Endodermal cell (in vitro differentiated cells): ENCODE measurements at regions not wholly inside any gene's neighbourhood (a gene's known extent, or its start where the extent isn't known, plus 50 kb on each side); places are given as distances from the start of the nearest gene placed in this dataset.

Experiments used
- DNase-seq: peaks from one replicate; pipeline ENCODE4 v3.0.0-alpha.2; 2017
- H3K27ac ChIP-seq: 2 replicates; pipeline ENCODE4 v1.5.1; 2013; ENCODE audit warnings: mild to moderate bottlenecking, low read depth, low read length, moderate library complexity
- H3K27me3 ChIP-seq: 2 replicates; pipeline ENCODE4 v1.6.1; 2013; ENCODE audit warnings: mild to moderate bottlenecking, low read length, moderate library complexity; ENCODE audit not compliant: insufficient read depth, control insufficient read depth, poor library complexity, severe bottlenecking
- H3K36me3 ChIP-seq: 2 replicates; pipeline ENCODE4 v1.7.0; 2013; ENCODE audit warnings: mild to moderate bottlenecking, low read length, moderate library complexity; ENCODE audit not compliant: control insufficient read depth, insufficient read depth
- H3K4me1 ChIP-seq: one replicate; pipeline ENCODE4 v1.7.0; 2013; ENCODE audit warnings: low read length; ENCODE audit not compliant: control insufficient read depth, insufficient read depth
- H3K4me3 ChIP-seq: 2 replicates; pipeline ENCODE4 v1.5.1; 2013; ENCODE audit warnings: mild to moderate bottlenecking, low read length, moderate library complexity
- H3K9ac ChIP-seq: 2 replicates; pipeline ENCODE4 v1.6.1; 2013; ENCODE audit warnings: mild to moderate bottlenecking, low read length, moderate library complexity; ENCODE audit not compliant: poor library complexity, severe bottlenecking; ENCODE audit errors: extremely low read depth
- H3K9me3 ChIP-seq: 2 replicates; pipeline ENCODE4 v1.6.1; 2013; ENCODE audit warnings: mild to moderate bottlenecking, low read length, moderate library complexity; ENCODE audit not compliant: control insufficient read depth
- H3K27ac Mint-ChIP-seq: 2 replicates; pipeline ENCODE4 v1.8.0; 2020; ENCODE audit warnings: mixed read lengths
- H3K27me3 Mint-ChIP-seq: 2 replicates; pipeline ENCODE4 v1.8.0; 2021; ENCODE audit warnings: mild to moderate bottlenecking, mixed read lengths; ENCODE audit not compliant: insufficient read depth
- H3K36me3 Mint-ChIP-seq: 2 replicates; pipeline ENCODE4 v1.8.0; 2020; ENCODE audit warnings: low read depth, mixed read lengths
- H3K4me1 Mint-ChIP-seq: 2 replicates; pipeline ENCODE4 v1.8.0; 2020; ENCODE audit warnings: mixed read lengths
- H3K4me3 Mint-ChIP-seq: 2 replicates; pipeline ENCODE4 v1.8.0; 2020; ENCODE audit warnings: mild to moderate bottlenecking, moderate library complexity, mixed read lengths
- H3K9me3 Mint-ChIP-seq: 2 replicates; pipeline ENCODE4 v1.8.0; 2020; ENCODE audit warnings: mild to moderate bottlenecking, mixed read lengths
- WGBS, 2 experiments: methylation state at CpG; one replicate each; pipeline versions ENCODE4 v1.1.5 to v1.1.7; 2013; ENCODE audit warnings: missing lambda C conversion rate in 2 of 2, mixed read lengths in 1 of 2; ENCODE audit not compliant: insufficient coverage in 1 of 2, insufficient read length in 1 of 2; 5-methylcytosine and 5-hydroxymethylcytosine counted together
- TF ChIP-seq, protein P1 (sequence below): fragments of 200-600 bp; sonication (generic); conservative IDR thresholded peaks from 2 replicates; pipeline ENCODE4 v1.5.0; 2021; ENCODE audit warnings: antibody characterized with exemption, mild to moderate bottlenecking

DNA sequence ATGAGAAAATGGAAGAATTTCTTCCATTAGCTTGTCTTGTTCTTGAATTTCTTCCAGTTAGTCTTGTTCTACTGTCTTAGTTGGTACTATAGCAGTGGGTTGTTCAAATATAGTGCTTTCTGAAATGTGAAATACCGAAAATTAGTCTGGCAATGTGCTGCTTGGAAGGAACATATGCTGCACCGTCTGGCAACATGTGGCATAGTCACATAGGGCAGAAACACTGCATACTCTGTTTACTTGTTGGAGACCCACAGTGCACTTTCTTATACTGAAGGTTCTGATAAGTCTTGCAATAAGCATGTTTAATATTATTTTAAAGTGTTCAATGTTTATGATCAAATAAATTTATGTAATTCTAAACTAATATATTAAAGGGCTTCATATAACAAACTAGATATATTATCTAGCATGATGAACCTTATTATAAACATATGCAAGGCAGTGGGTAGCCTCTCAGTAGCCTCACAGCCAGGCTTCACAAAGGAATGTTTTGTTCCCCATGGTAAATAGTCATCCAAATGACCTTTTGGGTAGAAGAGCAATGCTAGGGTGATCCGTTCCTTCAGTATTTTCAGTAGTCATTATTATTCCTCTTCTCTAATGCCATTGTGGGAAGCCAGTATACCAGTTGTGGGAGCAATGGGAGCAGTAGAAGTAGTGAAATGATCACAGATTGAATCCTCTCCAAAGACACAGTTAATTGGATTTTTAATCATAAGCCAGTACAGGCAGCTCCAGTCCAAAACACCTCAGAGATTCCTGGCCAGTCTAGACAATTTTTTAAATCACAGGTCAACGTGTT lies 1106.7 kb downstream of the DTWD2 start:
- Mint-ChIP-seq H3K9me3 (no peaks in the 10 kb centered on the region), H3K27ac (no peak overlapping the region), H3K27me3 (no peaks in the 10 kb centered on the region), H3K4me1 (no peaks in the 10 kb centered on the region), H3K36me3 (no peaks in the 10 kb centered on the region), H3K4me3 (no peak overlapping the region)
- Histone ChIP-seq H3K27ac (no peak overlapping the region), H3K9me3 (no peaks in the 10 kb centered on the region), H3K4me3 (no peak overlapping the region), H3K36me3 (no peaks in the 10 kb centered on the region), H3K9ac (no peak overlapping the region), H3K4me1 (no peaks in the 10 kb centered on the region), H3K27me3 (no peaks in the 10 kb centered on the region)
- TF ChIP-seq, protein P1, sequence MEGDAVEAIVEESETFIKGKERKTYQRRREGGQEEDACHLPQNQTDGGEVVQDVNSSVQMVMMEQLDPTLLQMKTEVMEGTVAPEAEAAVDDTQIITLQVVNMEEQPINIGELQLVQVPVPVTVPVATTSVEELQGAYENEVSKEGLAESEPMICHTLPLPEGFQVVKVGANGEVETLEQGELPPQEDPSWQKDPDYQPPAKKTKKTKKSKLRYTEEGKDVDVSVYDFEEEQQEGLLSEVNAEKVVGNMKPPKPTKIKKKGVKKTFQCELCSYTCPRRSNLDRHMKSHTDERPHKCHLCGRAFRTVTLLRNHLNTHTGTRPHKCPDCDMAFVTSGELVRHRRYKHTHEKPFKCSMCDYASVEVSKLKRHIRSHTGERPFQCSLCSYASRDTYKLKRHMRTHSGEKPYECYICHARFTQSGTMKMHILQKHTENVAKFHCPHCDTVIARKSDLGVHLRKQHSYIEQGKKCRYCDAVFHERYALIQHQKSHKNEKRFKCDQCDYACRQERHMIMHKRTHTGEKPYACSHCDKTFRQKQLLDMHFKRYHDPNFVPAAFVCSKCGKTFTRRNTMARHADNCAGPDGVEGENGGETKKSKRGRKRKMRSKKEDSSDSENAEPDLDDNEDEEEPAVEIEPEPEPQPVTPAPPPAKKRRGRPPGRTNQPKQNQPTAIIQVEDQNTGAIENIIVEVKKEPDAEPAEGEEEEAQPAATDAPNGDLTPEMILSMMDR, result no peak
- 90 to 94% methylated on average over 2 to 4 of the region's 4 CpGs for WGBS, 2 experiments
- no peak for DNase-seq

DNA sequence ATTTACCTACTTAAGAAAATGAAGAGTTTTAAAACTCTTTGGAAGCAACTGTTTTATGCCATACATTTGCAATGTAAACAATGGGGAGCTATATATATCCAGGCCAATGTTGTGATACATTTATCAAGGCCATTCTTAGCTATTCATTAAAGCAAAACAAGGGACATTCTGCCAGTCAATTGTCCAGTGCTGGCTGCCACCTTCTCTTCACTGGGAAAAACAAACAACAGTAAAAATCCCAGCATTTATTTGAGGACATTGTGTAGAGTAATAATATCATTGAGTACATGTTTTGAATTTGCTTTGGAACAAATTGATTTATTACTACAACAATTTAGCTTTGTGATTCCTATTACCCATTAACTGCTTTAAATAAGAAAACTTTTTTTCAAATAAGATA lies 1107.4 kb downstream of the DTWD2 start:
- Histone ChIP-seq H3K27me3 (no peaks in the 10 kb centered on the region), H3K9me3 (no peaks in the 10 kb centered on the region), H3K36me3 (no peaks in the 10 kb centered on the region), H3K4me1 (no peaks in the 10 kb centered on the region), H3K27ac (no peak overlapping the region), H3K9ac (no peak overlapping the region), H3K4me3 (no peak overlapping the region)
- Mint-ChIP-seq H3K4me1 (no peaks in the 10 kb centered on the region), H3K4me3 (no peak overlapping the region), H3K27me3 (no peaks in the 10 kb centered on the region), H3K9me3 (no peaks in the 10 kb centered on the region), H3K27ac (no peak overlapping the region), H3K36me3 (no peaks in the 10 kb centered on the region)
- DNase-seq, result no peak
- TF ChIP-seq, protein P1, result no peak

DNA sequence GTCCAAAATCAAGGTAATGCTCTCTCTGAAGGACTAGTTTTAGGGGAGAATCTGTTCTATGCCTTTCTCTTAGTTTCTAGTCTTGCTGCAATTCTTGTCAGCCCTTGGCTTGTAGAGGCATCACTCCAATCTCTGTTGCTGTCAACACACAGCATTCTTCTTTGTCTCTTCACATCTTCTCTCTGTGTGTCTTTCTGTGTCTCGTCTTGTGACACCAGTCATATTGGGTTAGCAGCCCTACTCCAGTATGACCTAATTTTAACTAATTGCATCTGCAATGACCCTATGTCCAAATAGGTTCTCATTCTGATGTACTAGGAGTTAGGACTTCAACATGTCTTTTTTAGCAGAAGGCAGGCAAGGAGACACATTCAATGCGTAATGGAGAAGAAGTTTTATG lies 1110.6 kb downstream of the DTWD2 start:
- TF ChIP-seq, protein P1, result no peak
- no peaks in the 10 kb centered on the region for H3K4me1 Mint-ChIP-seq
- peaks cover 8% of the 10 kb centered on the region for H3K9me3 Mint-ChIP-seq
- Histone ChIP-seq H3K4me3 (no peak overlapping the region), H3K27ac (no peak overlapping the region), H3K9me3 (peaks cover 7% of the 10 kb centered on the region), H3K4me1 (no peaks in the 10 kb centered on the region), H3K27me3 (no peaks in the 10 kb centered on the region), H3K9ac (no peak overlapping the region), H3K36me3 (no peaks in the 10 kb centered on the region)
- WGBS, 2 experiments, result 56 to 86% methylated on average over 1 to 2 of the region's 2 CpGs
- no peak overlapping the region for H3K27ac Mint-ChIP-seq
- H3K4me3 Mint-ChIP-seq, result no peak overlapping the region
- no peak for DNase-seq
- no peaks in the 10 kb centered on the region for H3K27me3 Mint-ChIP-seq
- peaks cover 2% of the 10 kb centered on the region for H3K36me3 Mint-ChIP-seq
